ENCODE measurements at regions not wholly inside any gene's neighbourhood (a gene's known extent, or its start where the extent isn't known, plus 50 kb on each side); places are given as distances from the start of the nearest gene placed in this dataset.
"Not testable (repeated sequence)": the region's sequence is repeated elsewhere in the genome, so short reads cannot be mapped to it uniquely, and the experiment has no call there.

DNA sequence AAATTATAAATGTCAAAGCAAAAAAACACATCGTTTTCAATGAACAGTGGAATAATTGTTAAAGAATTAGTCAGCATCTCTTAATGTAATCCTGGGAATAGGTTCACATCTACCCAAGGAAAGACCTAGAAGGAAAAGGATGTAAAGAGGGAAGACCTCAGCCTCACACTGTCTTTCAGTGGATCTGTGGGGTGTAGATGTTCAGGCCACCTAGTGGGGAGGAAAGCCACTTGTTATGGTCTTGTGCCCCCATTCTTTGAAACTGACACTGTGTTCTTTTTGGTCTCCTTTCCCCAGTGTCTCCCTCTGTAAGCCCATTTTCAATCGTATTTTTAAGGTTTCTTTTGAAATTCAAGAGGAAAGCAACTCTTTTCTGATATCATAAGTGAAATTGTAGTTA is 68.1 kb upstream of the ARL17B start:
- not testable (repeated sequence) for TF ChIP-seq POLR2AphosphoS5 (IDR thresholded peaks at IDR 0.05; ENCODE audit: low read depth)
- TF ChIP-seq, protein P1, sequence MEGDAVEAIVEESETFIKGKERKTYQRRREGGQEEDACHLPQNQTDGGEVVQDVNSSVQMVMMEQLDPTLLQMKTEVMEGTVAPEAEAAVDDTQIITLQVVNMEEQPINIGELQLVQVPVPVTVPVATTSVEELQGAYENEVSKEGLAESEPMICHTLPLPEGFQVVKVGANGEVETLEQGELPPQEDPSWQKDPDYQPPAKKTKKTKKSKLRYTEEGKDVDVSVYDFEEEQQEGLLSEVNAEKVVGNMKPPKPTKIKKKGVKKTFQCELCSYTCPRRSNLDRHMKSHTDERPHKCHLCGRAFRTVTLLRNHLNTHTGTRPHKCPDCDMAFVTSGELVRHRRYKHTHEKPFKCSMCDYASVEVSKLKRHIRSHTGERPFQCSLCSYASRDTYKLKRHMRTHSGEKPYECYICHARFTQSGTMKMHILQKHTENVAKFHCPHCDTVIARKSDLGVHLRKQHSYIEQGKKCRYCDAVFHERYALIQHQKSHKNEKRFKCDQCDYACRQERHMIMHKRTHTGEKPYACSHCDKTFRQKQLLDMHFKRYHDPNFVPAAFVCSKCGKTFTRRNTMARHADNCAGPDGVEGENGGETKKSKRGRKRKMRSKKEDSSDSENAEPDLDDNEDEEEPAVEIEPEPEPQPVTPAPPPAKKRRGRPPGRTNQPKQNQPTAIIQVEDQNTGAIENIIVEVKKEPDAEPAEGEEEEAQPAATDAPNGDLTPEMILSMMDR (IDR thresholded peaks at IDR 0.05; ENCODE audit: insufficient read depth, low read length) = not testable (repeated sequence)
